ENCODE measurements at regions not wholly inside any gene's neighbourhood (a gene's known extent, or its start where the extent isn't known, plus 50 kb on each side); places are given as distances from the start of the nearest gene placed in this dataset.

- TF ChIP-seq, protein P1, sequence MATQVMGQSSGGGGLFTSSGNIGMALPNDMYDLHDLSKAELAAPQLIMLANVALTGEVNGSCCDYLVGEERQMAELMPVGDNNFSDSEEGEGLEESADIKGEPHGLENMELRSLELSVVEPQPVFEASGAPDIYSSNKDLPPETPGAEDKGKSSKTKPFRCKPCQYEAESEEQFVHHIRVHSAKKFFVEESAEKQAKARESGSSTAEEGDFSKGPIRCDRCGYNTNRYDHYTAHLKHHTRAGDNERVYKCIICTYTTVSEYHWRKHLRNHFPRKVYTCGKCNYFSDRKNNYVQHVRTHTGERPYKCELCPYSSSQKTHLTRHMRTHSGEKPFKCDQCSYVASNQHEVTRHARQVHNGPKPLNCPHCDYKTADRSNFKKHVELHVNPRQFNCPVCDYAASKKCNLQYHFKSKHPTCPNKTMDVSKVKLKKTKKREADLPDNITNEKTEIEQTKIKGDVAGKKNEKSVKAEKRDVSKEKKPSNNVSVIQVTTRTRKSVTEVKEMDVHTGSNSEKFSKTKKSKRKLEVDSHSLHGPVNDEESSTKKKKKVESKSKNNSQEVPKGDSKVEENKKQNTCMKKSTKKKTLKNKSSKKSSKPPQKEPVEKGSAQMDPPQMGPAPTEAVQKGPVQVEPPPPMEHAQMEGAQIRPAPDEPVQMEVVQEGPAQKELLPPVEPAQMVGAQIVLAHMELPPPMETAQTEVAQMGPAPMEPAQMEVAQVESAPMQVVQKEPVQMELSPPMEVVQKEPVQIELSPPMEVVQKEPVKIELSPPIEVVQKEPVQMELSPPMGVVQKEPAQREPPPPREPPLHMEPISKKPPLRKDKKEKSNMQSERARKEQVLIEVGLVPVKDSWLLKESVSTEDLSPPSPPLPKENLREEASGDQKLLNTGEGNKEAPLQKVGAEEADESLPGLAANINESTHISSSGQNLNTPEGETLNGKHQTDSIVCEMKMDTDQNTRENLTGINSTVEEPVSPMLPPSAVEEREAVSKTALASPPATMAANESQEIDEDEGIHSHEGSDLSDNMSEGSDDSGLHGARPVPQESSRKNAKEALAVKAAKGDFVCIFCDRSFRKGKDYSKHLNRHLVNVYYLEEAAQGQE (IDR thresholded peaks at IDR 0.05; ENCODE audit: unreplicated experiment), result no peak
- TF ChIP-seq EZH2phosphoT487 (IDR thresholded peaks at IDR 0.05; ENCODE audit: unreplicated experiment), result no peak
- TF ChIP-seq, protein P2, sequence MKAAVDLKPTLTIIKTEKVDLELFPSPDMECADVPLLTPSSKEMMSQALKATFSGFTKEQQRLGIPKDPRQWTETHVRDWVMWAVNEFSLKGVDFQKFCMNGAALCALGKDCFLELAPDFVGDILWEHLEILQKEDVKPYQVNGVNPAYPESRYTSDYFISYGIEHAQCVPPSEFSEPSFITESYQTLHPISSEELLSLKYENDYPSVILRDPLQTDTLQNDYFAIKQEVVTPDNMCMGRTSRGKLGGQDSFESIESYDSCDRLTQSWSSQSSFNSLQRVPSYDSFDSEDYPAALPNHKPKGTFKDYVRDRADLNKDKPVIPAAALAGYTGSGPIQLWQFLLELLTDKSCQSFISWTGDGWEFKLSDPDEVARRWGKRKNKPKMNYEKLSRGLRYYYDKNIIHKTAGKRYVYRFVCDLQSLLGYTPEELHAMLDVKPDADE (IDR thresholded peaks at IDR 0.05), result no peak
- TF ChIP-seq JUNB (IDR thresholded peaks at IDR 0.05; ENCODE audit: unreplicated experiment), result no peak
Measured at GRCh38 chr6:113696960-113697359, 160.2 kb upstream of the MARCKS start (continued).

- H3K27ac ChIP-seq (ENCODE audit: low read depth), result no peak overlapping the region
- ATAC-seq, result no peak
Measured at GRCh38 chr6:113697632-113698410, 159.3 kb upstream of the MARCKS start.

More at GRCh38 chr6:113697632-113698410, 159.3 kb upstream of the MARCKS start:
- DNase-seq (ENCODE audit: low spot score), result no peak
- Histone ChIP-seq H3K27me3 (ENCODE audit: insufficient read depth) (no peaks in the 10 kb centered on the region), H3K4me2 (no peak overlapping the region), H3K79me2 (replicated peaks; ENCODE audit: insufficient read depth) (no peaks in the 10 kb centered on the region), H3K36me3 (ENCODE audit: insufficient read depth) (no peaks in the 10 kb centered on the region), H3K4me3 (no peak overlapping the region), H2AFZ (no peak overlapping the region), H3K4me1 (ENCODE audit: insufficient read depth) (no peaks in the 10 kb centered on the region), H4K20me1 (replicated peaks; ENCODE audit: insufficient read depth) (no peaks in the 10 kb centered on the region), H3K9me2 (ENCODE audit: insufficient read depth) (peaks cover 5% of the 10 kb centered on the region; the same call in 1 of the 2 replicates), H3F3A (replicated peaks; ENCODE audit: low read depth) (no peaks in the 10 kb centered on the region)
- Mint-ChIP-seq H3K36me3 (ENCODE audit: low read depth) (no peaks in the 10 kb centered on the region), H3K27me3 (ENCODE audit: insufficient read depth, low read depth, poor library complexity) (no peaks in the 10 kb centered on the region), H3K4me3 (no peak overlapping the region), H3K27ac (no peak overlapping the region), H3K9me3 (no peaks in the 10 kb centered on the region), H3K4me1 (peaks cover 8% of the 10 kb centered on the region)
- TF ChIP-seq JUNB (IDR thresholded peaks at IDR 0.05; ENCODE audit: unreplicated experiment) (no peak), ZNF114 (CRISPR knock-in tag; IDR thresholded peaks at IDR 0.05) (no peak), CREB1 (CRISPR knock-in tag; IDR thresholded peaks at IDR 0.05; ENCODE audit: low read depth) (no peak), POLR2AphosphoS5 (IDR thresholded peaks at IDR 0.05; ENCODE audit: low read depth) (no peak)
- TF ChIP-seq, protein P1 (IDR thresholded peaks at IDR 0.05; ENCODE audit: unreplicated experiment), result no peak
